B cell (primary cell): ENCODE measurements at regions not wholly inside any gene's neighbourhood (a gene's known extent, or its start where the extent isn't known, plus 50 kb on each side); places are given as distances from the start of the nearest gene placed in this dataset.

Experiments used
- ATAC-seq: fragments of 200-7000 bp; cut with Tn5 transposase; one replicate; pipeline ENCODE4 v1.10.0; 2021; ENCODE audit warnings: low read depth, mild to moderate bottlenecking, moderate number of reproducible peaks, moderate library complexity
- CTCF ChIA-PET: fragments of 350-600 bp; sonication (Branson Sonifier 250); formaldehyde crosslinking; loops from one replicate; lab custom pipeline; 2021; ENCODE audit warnings: antibody characterized with exemption, inconsistent platforms; lab: Charles Lee
- POLR2A ChIA-PET: fragments of 350-600 bp; sonication (Branson Sonifier 250); formaldehyde crosslinking; loops from one replicate; lab custom pipeline; 2021; ENCODE audit warnings: antibody characterized with exemption; lab: Charles Lee
- DNase-seq: peaks from one replicate; pipeline ENCODE4 v3.0.0; 2013
- H2AFZ ChIP-seq: 2 replicates; pipeline ENCODE4 v1.6.1; 2012; ENCODE audit warnings: mild to moderate bottlenecking, low read depth, low read length; ENCODE audit not compliant: insufficient read depth, poor library complexity, severe bottlenecking
- H3K27ac ChIP-seq, 2 donors: 1 replicate in 1 of 2; 2 replicates in 1 of 2; pipeline ENCODE4 v1.5.1; 2012 to 2013; ENCODE audit warnings: low read length in 2 of 2, mild to moderate bottlenecking in 2 of 2, moderate library complexity in 1 of 2
- H3K27me3 ChIP-seq, 4 experiments: fragments of 200-600 bp in 1 of 4; sonication (generic) in 1 of 4; replicated peaks in 1 of 4; 1 replicate in 2 of 4; 2 replicates in 2 of 4; pipeline versions ENCODE4 v1.6.1 to v1.7.0; 2013 to 2016; ENCODE audit warnings: low read length in 3 of 4, mild to moderate bottlenecking in 2 of 4, mixed read lengths in 1 of 4, moderate library complexity in 1 of 4; ENCODE audit not compliant: insufficient read depth in 4 of 4, control insufficient read depth in 3 of 4; ENCODE audit errors: control extremely low read depth in 1 of 4
- H3K36me3 ChIP-seq, 2 experiments: replicated peaks in 1 of 2; 1 replicate in 1 of 2; 2 replicates in 1 of 2; pipeline versions ENCODE4 v1.6.1 to v1.7.1; 2013; ENCODE audit warnings: low read length in 1 of 2; ENCODE audit not compliant: insufficient read depth in 2 of 2, control insufficient read depth in 1 of 2; ENCODE audit errors: control extremely low read depth in 1 of 2, extremely low read depth in 1 of 2
- H3K4me1 ChIP-seq, 2 donors: fragments of 200-600 bp in 1 of 2; sonication (generic) in 1 of 2; 1 replicate in 1 of 2; 2 replicates in 1 of 2; pipeline versions ENCODE4 v1.5.1 to v1.6.1; 2013 to 2017; ENCODE audit warnings: low read length in 2 of 2; ENCODE audit not compliant: control insufficient read depth in 2 of 2, insufficient read depth in 2 of 2
- H3K4me2 ChIP-seq: replicated peaks from 2 replicates; pipeline ENCODE3; 2012; ENCODE audit warnings: mild to moderate bottlenecking, low read depth, low read length; ENCODE audit not compliant: poor library complexity, severe bottlenecking
- H3K4me3 ChIP-seq, 5 experiments: fragments of 200-600 bp in 1 of 5; sonication (generic) in 1 of 5; 1 replicate in 3 of 5; 2 replicates in 2 of 5; pipeline versions ENCODE4 v1.5.1 to v1.7.0; 2011 to 2016; ENCODE audit warnings: low read length in 4 of 5, mild to moderate bottlenecking in 4 of 5, low read depth in 2 of 5, control low read depth in 1 of 5, moderate library complexity in 1 of 5; ENCODE audit not compliant: insufficient read depth in 1 of 5; ENCODE audit errors: control extremely low read depth in 1 of 5, extremely low read depth in 1 of 5
- H3K79me2 ChIP-seq: fragments of 200-600 bp; sonication (generic); one replicate; pipeline ENCODE4 v1.6.0; 2016; ENCODE audit warnings: low read length; ENCODE audit not compliant: control insufficient read depth, insufficient read depth
- H3K9ac ChIP-seq: fragments of 200-600 bp; sonication (generic); 2 replicates; pipeline ENCODE4 v1.6.1; 2017; ENCODE audit warnings: mild to moderate bottlenecking, low read length, moderate library complexity
- H3K9me3 ChIP-seq, 3 donors: one replicate each; pipeline versions ENCODE4 v1.6.1 to v1.7.1; 2013; ENCODE audit warnings: low read length in 2 of 3; ENCODE audit not compliant: control insufficient read depth in 2 of 3, insufficient read depth in 1 of 3; ENCODE audit errors: control extremely low read depth in 1 of 3
- H4K20me1 ChIP-seq: 2 replicates; pipeline ENCODE4 v1.6.0; 2012; ENCODE audit warnings: mild to moderate bottlenecking, low read length; ENCODE audit not compliant: insufficient read depth, control insufficient read depth, poor library complexity, severe bottlenecking
- H3K27ac Mint-ChIP-seq: one replicate; pipeline ENCODE4 v1.8.0; 2021; ENCODE audit warnings: mixed read lengths
- H3K27me3 Mint-ChIP-seq: one replicate; pipeline ENCODE4 v1.8.0; 2021; ENCODE audit warnings: mixed read lengths
- H3K4me1 Mint-ChIP-seq: one replicate; pipeline ENCODE4 v1.8.0; 2021; ENCODE audit warnings: mixed read lengths
- H3K4me3 Mint-ChIP-seq: one replicate; pipeline ENCODE4 v1.8.0; 2021; ENCODE audit warnings: mixed read lengths
- H3K9me3 Mint-ChIP-seq: one replicate; pipeline ENCODE4 v1.8.0; 2022; ENCODE audit warnings: mixed read lengths; ENCODE audit not compliant: insufficient read depth
- CTCF ChIP-seq: fragments of 200-600 bp; IDR thresholded peaks from one replicate; pipeline ENCODE4 v1.8.0; 2022; ENCODE audit warnings: antibody characterized with exemption, mild to moderate bottlenecking
- EZH2 ChIP-seq: IDR thresholded peaks from 2 replicates; pipeline ENCODE4 v1.6.1; 2012; ENCODE audit warnings: borderline replicate concordance, low read depth, mild to moderate bottlenecking, moderate library complexity, low read length; ENCODE audit not compliant: insufficient read depth, poor library complexity, severe bottlenecking
- WGBS: methylation state at CpG from one replicate; pipeline ENCODE4 v1.1.5; 2013; ENCODE audit warnings: missing lambda C conversion rate; ENCODE audit not compliant: insufficient coverage; 5-methylcytosine and 5-hydroxymethylcytosine counted together
- intact Hi-C: fragments of 100-400 bp; cut with micrococcal nuclease; formaldehyde crosslinking; loops from one replicate; pipeline ENCODE4 v1.10.0; 2022

- no peaks in the 10 kb centered on the region for H3K9me3 Mint-ChIP-seq
- no peaks in the 10 kb centered on the region for H4K20me1 ChIP-seq
- POLR2A ChIA-PET, result no interaction called here
- H3K27ac ChIP-seq, result no peak overlapping the region
- no peak overlapping the region for H3K4me3 Mint-ChIP-seq
- no peaks in the 10 kb centered on the region for H3K4me1 Mint-ChIP-seq
- no peak overlapping the region for H2AFZ ChIP-seq
- H3K27me3 Mint-ChIP-seq, result no peaks in the 10 kb centered on the region
- no peak for TF ChIP-seq EZH2
- H3K9ac ChIP-seq, result no peak overlapping the region
- no peaks in the 10 kb centered on the region for H3K27me3 ChIP-seq
- peaks cover 0 to 6% (median 0%) of the 10 kb centered on the region in 3 donors for H3K9me3 ChIP-seq
- H3K79me2 ChIP-seq, result no peaks in the 10 kb centered on the region
- H3K4me1 ChIP-seq, result no peaks in the 10 kb centered on the region
- ATAC-seq, result no peak
- no peak overlapping the region for H3K27ac Mint-ChIP-seq
- no peaks in the 10 kb centered on the region for H3K36me3 ChIP-seq
- no peak for DNase-seq
- H3K4me2 ChIP-seq, result no peak overlapping the region
- intact Hi-C loops, result no loop called here
- 93% methylated on average over 5 of the region's 11 CpGs for WGBS
- CTCF ChIA-PET, result no interaction called here
- H3K4me3 ChIP-seq, result no peak overlapping the region
These were observed 421.9 kb upstream of the TENM3 start for GRCh38 chr4:181821039-181822004.

- Histone ChIP-seq H3K9me3 (peaks cover 0 to 6% (median 0%) of the 10 kb centered on the region in 3 donors), H3K36me3 (no peaks in the 10 kb centered on the region), H3K79me2 (no peaks in the 10 kb centered on the region), H3K9ac (no peak overlapping the region), H3K4me1 (no peaks in the 10 kb centered on the region), H3K4me2 (no peak overlapping the region), H4K20me1 (no peaks in the 10 kb centered on the region), H3K27me3 (no peaks in the 10 kb centered on the region), H3K27ac (no peak overlapping the region), H3K4me3 (no peak overlapping the region), H2AFZ (no peak overlapping the region)
- CTCF ChIA-PET, result no interaction called here
- intact Hi-C loops, result no loop called here
- ATAC-seq (no peak), DNase-seq (no peak)
- Mint-ChIP-seq H3K9me3 (no peaks in the 10 kb centered on the region), H3K4me1 (no peaks in the 10 kb centered on the region), H3K27ac (no peak overlapping the region), H3K4me3 (no peak overlapping the region), H3K27me3 (no peaks in the 10 kb centered on the region)
- POLR2A ChIA-PET, result no interaction called here
- TF ChIP-seq CTCF (no peak), EZH2 (no peak)
These were observed 421.2 kb upstream of the TENM3 start for GRCh38 chr4:181822005-181822375.
